H1 (cell line): ENCODE measurements at regions not wholly inside any gene's neighbourhood (a gene's known extent, or its start where the extent isn't known, plus 50 kb on each side); places are given as distances from the start of the nearest gene placed in this dataset.

ENCODE experiments used
- CTCF ChIA-PET: fragments of 300-600 bp; sonication (Branson Sonifier 250); formaldehyde crosslinking; loops from one replicate; lab custom pipeline; 2021; ENCODE audit not compliant: partially characterized antibody; lab: Charles Lee
- POLR2A ChIA-PET: fragments of 300-600 bp; sonication (Branson Sonifier 250); formaldehyde crosslinking; loops from one replicate; lab custom pipeline; 2021; ENCODE audit warnings: inconsistent platforms; ENCODE audit not compliant: partially characterized antibody; lab: Charles Lee
- DNase-seq, 2 experiments: peaks; one replicate each; pipeline versions ENCODE4 v3.0.0 to v3.0.0-alpha.2; 2010 to 2022; ENCODE audit warnings: low spot score in 2 of 2, low read depth in 1 of 2, mixed read lengths in 1 of 2
- FAIRE-seq: peaks from 2 replicates; lab custom pipeline; 2011; peaks lifted over from hg19 to GRCh38; lab: Jason Lieb, UNC
- H2AFZ ChIP-seq: 2 replicates; pipeline ENCODE4 v1.8.1; 2012; ENCODE audit warnings: low read length, inconsistent platforms
- H2AK5ac ChIP-seq: 2 replicates; pipeline ENCODE4 v1.6.1; 2013; ENCODE audit warnings: low read depth, low read length
- H2BK120ac ChIP-seq: replicated peaks from 2 replicates; pipeline ENCODE3; 2013; ENCODE audit warnings: low read depth, low read length, inconsistent platforms
- H2BK12ac ChIP-seq: 2 replicates; pipeline ENCODE4 v1.6.1; 2013; ENCODE audit warnings: low read depth, low read length
- H2BK15ac ChIP-seq: 2 replicates; pipeline ENCODE4 v1.6.1; 2013; ENCODE audit warnings: low read length
- H2BK20ac ChIP-seq: 2 replicates; pipeline ENCODE4 v1.6.1; 2013; ENCODE audit warnings: low read length
- H2BK5ac ChIP-seq: 2 replicates; pipeline ENCODE4 v1.6.1; 2013; ENCODE audit warnings: low read depth, low read length
- H3K14ac ChIP-seq: 2 replicates; pipeline ENCODE4 v1.6.1; 2013; ENCODE audit warnings: inconsistent platforms; ENCODE audit not compliant: insufficient read length
- H3K18ac ChIP-seq: 2 replicates; pipeline ENCODE4 v1.6.1; 2013; ENCODE audit warnings: low read length; ENCODE audit errors: extremely low read depth
- H3K23ac ChIP-seq: 2 replicates; pipeline ENCODE4 v1.6.1; 2013; ENCODE audit warnings: inconsistent platforms; ENCODE audit not compliant: insufficient read length
- H3K23me2 ChIP-seq: 2 replicates; pipeline ENCODE4 v1.6.1; 2013; ENCODE audit warnings: low read depth, low read length
- H3K27ac ChIP-seq: 2 replicates; pipeline ENCODE4 v1.6.1; 2011; ENCODE audit warnings: low read depth, low read length, inconsistent platforms
- H3K27me3 ChIP-seq, 4 experiments: replicated peaks in 1 of 4; 1 replicate in 1 of 4; 2 replicates in 3 of 4; pipeline versions ENCODE4 v1.6.1 to v1.8.1; 2011 to 2013; ENCODE audit warnings: low read length in 3 of 4, mild to moderate bottlenecking in 3 of 4, inconsistent platforms in 2 of 4, mixed read lengths in 2 of 4, moderate library complexity in 1 of 4; ENCODE audit not compliant: control insufficient read depth in 3 of 4, insufficient read depth in 3 of 4; ENCODE audit errors: extremely low read depth in 1 of 4
- H3K36me3 ChIP-seq, 4 experiments: 2 replicates each; pipeline versions ENCODE4 v1.6.1 to v1.8.1; 2011 to 2013; ENCODE audit warnings: mild to moderate bottlenecking in 4 of 4, low read length in 3 of 4, moderate library complexity in 2 of 4, control low read depth in 1 of 4, inconsistent platforms in 1 of 4; ENCODE audit not compliant: insufficient read depth in 4 of 4, control insufficient read depth in 2 of 4
- H3K4ac ChIP-seq: replicated peaks from 2 replicates; pipeline ENCODE3; 2013; ENCODE audit warnings: low read length, low read depth, mixed read lengths, inconsistent platforms; ENCODE audit not compliant: insufficient read length
- H3K4me1 ChIP-seq, 4 experiments: replicated peaks in 1 of 4; 1 replicate in 1 of 4; 2 replicates in 3 of 4; pipeline versions ENCODE4 v1.6.1 to v1.8.1; 2011 to 2013; ENCODE audit warnings: low read length in 3 of 4, inconsistent platforms in 2 of 4, mixed read lengths in 1 of 4; ENCODE audit not compliant: insufficient read depth in 4 of 4, control insufficient read depth in 3 of 4
- H3K4me2 ChIP-seq, 2 experiments: 2 replicates each; pipeline versions ENCODE4 v1.6.1 to v1.8.1; 2011 to 2013; ENCODE audit warnings: low read depth in 2 of 2, low read length in 2 of 2, control low read depth in 1 of 2, inconsistent platforms in 1 of 2, mild to moderate bottlenecking in 1 of 2; ENCODE audit not compliant: insufficient read depth in 1 of 2
- H3K4me3 ChIP-seq, 4 experiments: fragments of 200-600, 300-600 bp in 1 of 4; sonication (generic), shearing (Covaris generic), sonication (Bioruptor Twin) in 1 of 4; 2 replicates each; pipeline versions ENCODE4 v1.5.1 to v1.8.1; 2011 to 2016; ENCODE audit warnings: low read length in 4 of 4, low read depth in 3 of 4, control low read depth in 2 of 4, inconsistent platforms in 2 of 4, mild to moderate bottlenecking in 2 of 4, mixed read lengths in 1 of 4, moderate library complexity in 1 of 4; ENCODE audit not compliant: insufficient read depth in 2 of 4; ENCODE audit errors: extremely low read depth in 1 of 4
- H3K56ac ChIP-seq: replicated peaks from 2 replicates; pipeline ENCODE3; 2013; ENCODE audit warnings: low read depth, mild to moderate bottlenecking, mixed read lengths, low read length, inconsistent platforms; ENCODE audit not compliant: insufficient read length
- H3K79me1 ChIP-seq: 2 replicates; pipeline ENCODE4 v1.6.1; 2013; ENCODE audit warnings: low read depth, low read length, control low read depth
- H3K79me2 ChIP-seq, 2 experiments: 2 replicates each; pipeline versions ENCODE4 v1.6.1 to v1.8.1; 2012 to 2013; ENCODE audit warnings: low read length in 2 of 2, mild to moderate bottlenecking in 2 of 2, inconsistent platforms in 1 of 2; ENCODE audit not compliant: insufficient read depth in 2 of 2, control insufficient read depth in 1 of 2
- H3K9ac ChIP-seq, 4 experiments: replicated peaks in 1 of 4; 1 replicate in 1 of 4; 2 replicates in 3 of 4; pipeline versions ENCODE4 v1.6.1 to v1.8.1; 2011 to 2013; ENCODE audit warnings: low read depth in 3 of 4, low read length in 3 of 4, control low read depth in 2 of 4, mild to moderate bottlenecking in 2 of 4, moderate library complexity in 2 of 4, inconsistent platforms in 1 of 4; ENCODE audit errors: extremely low read depth in 1 of 4
- H3K9me3 ChIP-seq, 2 experiments: 2 replicates each; pipeline versions ENCODE4 v1.6.1 to v1.8.1; 2012 to 2013; ENCODE audit warnings: mild to moderate bottlenecking in 2 of 2, moderate library complexity in 2 of 2, control low read depth in 1 of 2, inconsistent platforms in 1 of 2, low read depth in 1 of 2, low read length in 1 of 2, mixed read lengths in 1 of 2; ENCODE audit not compliant: insufficient read depth in 2 of 2
- H4K20me1 ChIP-seq, 2 experiments: replicated peaks in 1 of 2; 2 replicates each; pipeline versions ENCODE3 to v1.8.1; 2011 to 2013; ENCODE audit warnings: inconsistent platforms in 2 of 2, low read length in 2 of 2, mild to moderate bottlenecking in 1 of 2; ENCODE audit not compliant: insufficient read depth in 2 of 2, control insufficient read depth in 1 of 2
- H4K5ac ChIP-seq: 2 replicates; pipeline ENCODE4 v1.6.1; 2013; ENCODE audit warnings: low read length, low read depth, mixed read lengths, inconsistent platforms; ENCODE audit not compliant: insufficient read length
- H4K8ac ChIP-seq: 2 replicates; pipeline ENCODE4 v1.8.0; 2013; ENCODE audit warnings: mild to moderate bottlenecking, moderate library complexity, low read length, inconsistent platforms; ENCODE audit not compliant: insufficient read depth; ENCODE audit errors: extremely low read depth
- H4K91ac ChIP-seq: replicated peaks from 2 replicates; pipeline ENCODE3; 2013; ENCODE audit warnings: low read length, mixed read lengths, inconsistent platforms; ENCODE audit not compliant: insufficient read length
- ASH2L ChIP-seq: fragments of 200-600, 300-600 bp; sonication (generic); IDR thresholded peaks from one replicate; pipeline ENCODE4 v1.7.1; 2017; ENCODE audit warnings: low read length
- BRCA1 ChIP-seq: IDR thresholded peaks from 2 replicates; pipeline ENCODE4 v1.6.1; 2012; ENCODE audit warnings: low read depth, low read length, improper control_type of control experiment
- CHD2 ChIP-seq: IDR thresholded peaks from 2 replicates; pipeline ENCODE4 v1.6.1; 2012; ENCODE audit warnings: low read length, improper control_type of control experiment
- CREB1 ChIP-seq: IDR thresholded peaks from 2 replicates; pipeline ENCODE4 v1.6.1; 2012; ENCODE audit warnings: inconsistent platforms
- GABPA ChIP-seq: IDR thresholded peaks from 2 replicates; pipeline ENCODE4 v1.6.1; 2011; ENCODE audit warnings: mild to moderate bottlenecking, low read length, moderate library complexity, borderline replicate concordance; ENCODE audit not compliant: insufficient read depth
- GTF2F1 ChIP-seq: IDR thresholded peaks from 2 replicates; pipeline ENCODE4 v1.6.1; 2012; ENCODE audit warnings: low read depth, low read length, improper control_type of control experiment, borderline replicate concordance
- KDM5A ChIP-seq: fragments of 200-600 bp; IDR thresholded peaks from 2 replicates; pipeline ENCODE4 v1.7.1; 2012; ENCODE audit warnings: mild to moderate bottlenecking, low read length, inconsistent platforms, mixed read lengths
- SRF ChIP-seq: IDR thresholded peaks from 2 replicates; pipeline ENCODE4 v1.6.1; 2011; ENCODE audit warnings: mild to moderate bottlenecking, low read depth, low read length, moderate library complexity
- TCF12 ChIP-seq: IDR thresholded peaks from 2 replicates; pipeline ENCODE4 v1.6.1; 2011; ENCODE audit warnings: low read depth, mild to moderate bottlenecking, low read length
- TF ChIP-seq, protein P1 (sequence below): IDR thresholded peaks from 2 replicates; pipeline ENCODE4 v1.6.1; 2012; ENCODE audit warnings: inconsistent platforms
- TF ChIP-seq, protein P2 (sequence below): IDR thresholded peaks from 2 replicates; pipeline ENCODE4 v1.6.1; 2012; ENCODE audit warnings: low read length, inconsistent platforms
- TF ChIP-seq, protein P3 (sequence below), 3 experiments: IDR thresholded peaks; 1 replicate in 2 of 3; 2 replicates in 1 of 3; pipeline versions ENCODE4 v1.5.1 to v1.6.1; 2011; ENCODE audit warnings: low read length in 3 of 3, mild to moderate bottlenecking in 3 of 3, inconsistent platforms in 2 of 3, low read depth in 1 of 3, moderate library complexity in 1 of 3; ENCODE audit not compliant: insufficient read depth in 1 of 3; ENCODE audit errors: control extremely low read depth in 1 of 3

- no peak overlapping the region for H2BK20ac ChIP-seq
- no peak overlapping the region for H3K23ac ChIP-seq
- no peaks in the 10 kb centered on the region for H3K79me2 ChIP-seq
- H3K36me3 ChIP-seq: no peaks in the 10 kb centered on the region
- H2BK5ac ChIP-seq: no peak overlapping the region
- no peak overlapping the region for H3K27ac ChIP-seq
- H3K4me2 ChIP-seq: no peak overlapping the region
- H3K23me2 ChIP-seq: no peaks in the 10 kb centered on the region
- H2BK120ac ChIP-seq: no peak overlapping the region
- no peak overlapping the region for H4K8ac ChIP-seq
- H2AK5ac ChIP-seq: no peak overlapping the region
- no peak overlapping the region for H2BK12ac ChIP-seq
- no peak for FAIRE-seq
- H3K9ac ChIP-seq: no peak overlapping the region
- no peaks in the 10 kb centered on the region for H3K4me1 ChIP-seq
- H3K9me3 ChIP-seq: no peaks in the 10 kb centered on the region
- no peak overlapping the region for H3K14ac ChIP-seq
- H3K56ac ChIP-seq: no peak overlapping the region
- no peak overlapping the region for H4K5ac ChIP-seq
- no peaks in the 10 kb centered on the region for H3K79me1 ChIP-seq
- H2AFZ ChIP-seq: no peak overlapping the region
- no peak overlapping the region for H4K91ac ChIP-seq
- no peak for DNase-seq
- CTCF ChIA-PET: no interaction called here
- no peaks in the 10 kb centered on the region for H4K20me1 ChIP-seq
- H3K27me3 ChIP-seq: no peaks in the 10 kb centered on the region
- H2BK15ac ChIP-seq: no peak overlapping the region
- H3K18ac ChIP-seq: no peak overlapping the region
- H3K4ac ChIP-seq: no peak overlapping the region
- POLR2A ChIA-PET: no interaction called here
- H3K4me3 ChIP-seq: no peak overlapping the region
- TF ChIP-seq SRF: no peak
- TF ChIP-seq, protein P1, sequence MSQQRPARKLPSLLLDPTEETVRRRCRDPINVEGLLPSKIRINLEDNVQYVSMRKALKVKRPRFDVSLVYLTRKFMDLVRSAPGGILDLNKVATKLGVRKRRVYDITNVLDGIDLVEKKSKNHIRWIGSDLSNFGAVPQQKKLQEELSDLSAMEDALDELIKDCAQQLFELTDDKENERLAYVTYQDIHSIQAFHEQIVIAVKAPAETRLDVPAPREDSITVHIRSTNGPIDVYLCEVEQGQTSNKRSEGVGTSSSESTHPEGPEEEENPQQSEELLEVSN: no peak
- no peak for TF ChIP-seq CREB1
- TF ChIP-seq KDM5A: no peak
- no peak for TF ChIP-seq TCF12
- no peak for TF ChIP-seq GABPA
- TF ChIP-seq, protein P2, sequence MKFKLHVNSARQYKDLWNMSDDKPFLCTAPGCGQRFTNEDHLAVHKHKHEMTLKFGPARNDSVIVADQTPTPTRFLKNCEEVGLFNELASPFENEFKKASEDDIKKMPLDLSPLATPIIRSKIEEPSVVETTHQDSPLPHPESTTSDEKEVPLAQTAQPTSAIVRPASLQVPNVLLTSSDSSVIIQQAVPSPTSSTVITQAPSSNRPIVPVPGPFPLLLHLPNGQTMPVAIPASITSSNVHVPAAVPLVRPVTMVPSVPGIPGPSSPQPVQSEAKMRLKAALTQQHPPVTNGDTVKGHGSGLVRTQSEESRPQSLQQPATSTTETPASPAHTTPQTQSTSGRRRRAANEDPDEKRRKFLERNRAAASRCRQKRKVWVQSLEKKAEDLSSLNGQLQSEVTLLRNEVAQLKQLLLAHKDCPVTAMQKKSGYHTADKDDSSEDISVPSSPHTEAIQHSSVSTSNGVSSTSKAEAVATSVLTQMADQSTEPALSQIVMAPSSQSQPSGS: no peak
- TF ChIP-seq BRCA1: no peak
- TF ChIP-seq, protein P3, sequence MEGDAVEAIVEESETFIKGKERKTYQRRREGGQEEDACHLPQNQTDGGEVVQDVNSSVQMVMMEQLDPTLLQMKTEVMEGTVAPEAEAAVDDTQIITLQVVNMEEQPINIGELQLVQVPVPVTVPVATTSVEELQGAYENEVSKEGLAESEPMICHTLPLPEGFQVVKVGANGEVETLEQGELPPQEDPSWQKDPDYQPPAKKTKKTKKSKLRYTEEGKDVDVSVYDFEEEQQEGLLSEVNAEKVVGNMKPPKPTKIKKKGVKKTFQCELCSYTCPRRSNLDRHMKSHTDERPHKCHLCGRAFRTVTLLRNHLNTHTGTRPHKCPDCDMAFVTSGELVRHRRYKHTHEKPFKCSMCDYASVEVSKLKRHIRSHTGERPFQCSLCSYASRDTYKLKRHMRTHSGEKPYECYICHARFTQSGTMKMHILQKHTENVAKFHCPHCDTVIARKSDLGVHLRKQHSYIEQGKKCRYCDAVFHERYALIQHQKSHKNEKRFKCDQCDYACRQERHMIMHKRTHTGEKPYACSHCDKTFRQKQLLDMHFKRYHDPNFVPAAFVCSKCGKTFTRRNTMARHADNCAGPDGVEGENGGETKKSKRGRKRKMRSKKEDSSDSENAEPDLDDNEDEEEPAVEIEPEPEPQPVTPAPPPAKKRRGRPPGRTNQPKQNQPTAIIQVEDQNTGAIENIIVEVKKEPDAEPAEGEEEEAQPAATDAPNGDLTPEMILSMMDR (IDR thresholded peaks at IDR 0.05; ENCODE audit: control extremely low read depth in 1 of 3, insufficient read depth in 1 of 3, low read depth in 1 of 3, low read length in 3 of 3): no peak
- no peak for TF ChIP-seq CHD2
- TF ChIP-seq ASH2L: no peak
- no peak for TF ChIP-seq GTF2F1
Observed at GRCh38 chr5:42120070-42120469, 195.0 kb downstream of the FBXO4 start.
